H1 (cell line): ENCODE measurements at regions not wholly inside any gene's neighbourhood (a gene's known extent, or its start where the extent isn't known, plus 50 kb on each side); places are given as distances from the start of the nearest gene placed in this dataset.

Experiments
- CTCF ChIA-PET: fragments of 300-600 bp; sonication (Branson Sonifier 250); formaldehyde crosslinking; loops from one replicate; lab custom pipeline; 2021; ENCODE audit not compliant: partially characterized antibody; lab: Charles Lee
- POLR2A ChIA-PET: fragments of 300-600 bp; sonication (Branson Sonifier 250); formaldehyde crosslinking; loops from one replicate; lab custom pipeline; 2021; ENCODE audit warnings: inconsistent platforms; ENCODE audit not compliant: partially characterized antibody; lab: Charles Lee
- DNase-seq, 2 experiments: peaks; one replicate each; pipeline versions ENCODE4 v3.0.0 to v3.0.0-alpha.2; 2010 to 2022; ENCODE audit warnings: low spot score in 2 of 2, low read depth in 1 of 2, mixed read lengths in 1 of 2
- FAIRE-seq: peaks from 2 replicates; lab custom pipeline; 2011; peaks lifted over from hg19 to GRCh38; lab: Jason Lieb, UNC
- H2AFZ ChIP-seq: 2 replicates; pipeline ENCODE4 v1.8.1; 2012; ENCODE audit warnings: low read length, inconsistent platforms
- H2AK5ac ChIP-seq: 2 replicates; pipeline ENCODE4 v1.6.1; 2013; ENCODE audit warnings: low read depth, low read length
- H2BK120ac ChIP-seq: replicated peaks from 2 replicates; pipeline ENCODE3; 2013; ENCODE audit warnings: low read depth, low read length, inconsistent platforms
- H2BK12ac ChIP-seq: 2 replicates; pipeline ENCODE4 v1.6.1; 2013; ENCODE audit warnings: low read depth, low read length
- H2BK15ac ChIP-seq: 2 replicates; pipeline ENCODE4 v1.6.1; 2013; ENCODE audit warnings: low read length
- H2BK20ac ChIP-seq: 2 replicates; pipeline ENCODE4 v1.6.1; 2013; ENCODE audit warnings: low read length
- H2BK5ac ChIP-seq: 2 replicates; pipeline ENCODE4 v1.6.1; 2013; ENCODE audit warnings: low read depth, low read length
- H3K14ac ChIP-seq: 2 replicates; pipeline ENCODE4 v1.6.1; 2013; ENCODE audit warnings: inconsistent platforms; ENCODE audit not compliant: insufficient read length
- H3K18ac ChIP-seq: 2 replicates; pipeline ENCODE4 v1.6.1; 2013; ENCODE audit warnings: low read length; ENCODE audit errors: extremely low read depth
- H3K23ac ChIP-seq: 2 replicates; pipeline ENCODE4 v1.6.1; 2013; ENCODE audit warnings: inconsistent platforms; ENCODE audit not compliant: insufficient read length
- H3K23me2 ChIP-seq: 2 replicates; pipeline ENCODE4 v1.6.1; 2013; ENCODE audit warnings: low read depth, low read length
- H3K27ac ChIP-seq: 2 replicates; pipeline ENCODE4 v1.6.1; 2011; ENCODE audit warnings: low read depth, low read length, inconsistent platforms
- H3K27me3 ChIP-seq, 4 experiments: replicated peaks in 1 of 4; 1 replicate in 1 of 4; 2 replicates in 3 of 4; pipeline versions ENCODE4 v1.6.1 to v1.8.1; 2011 to 2013; ENCODE audit warnings: low read length in 3 of 4, mild to moderate bottlenecking in 3 of 4, inconsistent platforms in 2 of 4, mixed read lengths in 2 of 4, moderate library complexity in 1 of 4; ENCODE audit not compliant: control insufficient read depth in 3 of 4, insufficient read depth in 3 of 4; ENCODE audit errors: extremely low read depth in 1 of 4
- H3K36me3 ChIP-seq, 4 experiments: 2 replicates each; pipeline versions ENCODE4 v1.6.1 to v1.8.1; 2011 to 2013; ENCODE audit warnings: mild to moderate bottlenecking in 4 of 4, low read length in 3 of 4, moderate library complexity in 2 of 4, control low read depth in 1 of 4, inconsistent platforms in 1 of 4; ENCODE audit not compliant: insufficient read depth in 4 of 4, control insufficient read depth in 2 of 4
- H3K4ac ChIP-seq: replicated peaks from 2 replicates; pipeline ENCODE3; 2013; ENCODE audit warnings: low read length, low read depth, mixed read lengths, inconsistent platforms; ENCODE audit not compliant: insufficient read length
- H3K4me1 ChIP-seq, 4 experiments: replicated peaks in 1 of 4; 1 replicate in 1 of 4; 2 replicates in 3 of 4; pipeline versions ENCODE4 v1.6.1 to v1.8.1; 2011 to 2013; ENCODE audit warnings: low read length in 3 of 4, inconsistent platforms in 2 of 4, mixed read lengths in 1 of 4; ENCODE audit not compliant: insufficient read depth in 4 of 4, control insufficient read depth in 3 of 4
- H3K4me2 ChIP-seq, 2 experiments: 2 replicates each; pipeline versions ENCODE4 v1.6.1 to v1.8.1; 2011 to 2013; ENCODE audit warnings: low read depth in 2 of 2, low read length in 2 of 2, control low read depth in 1 of 2, inconsistent platforms in 1 of 2, mild to moderate bottlenecking in 1 of 2; ENCODE audit not compliant: insufficient read depth in 1 of 2
- H3K4me3 ChIP-seq, 4 experiments: fragments of 200-600, 300-600 bp in 1 of 4; sonication (generic), shearing (Covaris generic), sonication (Bioruptor Twin) in 1 of 4; 2 replicates each; pipeline versions ENCODE4 v1.5.1 to v1.8.1; 2011 to 2016; ENCODE audit warnings: low read length in 4 of 4, low read depth in 3 of 4, control low read depth in 2 of 4, inconsistent platforms in 2 of 4, mild to moderate bottlenecking in 2 of 4, mixed read lengths in 1 of 4, moderate library complexity in 1 of 4; ENCODE audit not compliant: insufficient read depth in 2 of 4; ENCODE audit errors: extremely low read depth in 1 of 4
- H3K56ac ChIP-seq: replicated peaks from 2 replicates; pipeline ENCODE3; 2013; ENCODE audit warnings: low read depth, mild to moderate bottlenecking, mixed read lengths, low read length, inconsistent platforms; ENCODE audit not compliant: insufficient read length
- H3K79me1 ChIP-seq: 2 replicates; pipeline ENCODE4 v1.6.1; 2013; ENCODE audit warnings: low read depth, low read length, control low read depth
- H3K79me2 ChIP-seq, 2 experiments: 2 replicates each; pipeline versions ENCODE4 v1.6.1 to v1.8.1; 2012 to 2013; ENCODE audit warnings: low read length in 2 of 2, mild to moderate bottlenecking in 2 of 2, inconsistent platforms in 1 of 2; ENCODE audit not compliant: insufficient read depth in 2 of 2, control insufficient read depth in 1 of 2
- H3K9ac ChIP-seq, 4 experiments: replicated peaks in 1 of 4; 1 replicate in 1 of 4; 2 replicates in 3 of 4; pipeline versions ENCODE4 v1.6.1 to v1.8.1; 2011 to 2013; ENCODE audit warnings: low read depth in 3 of 4, low read length in 3 of 4, control low read depth in 2 of 4, mild to moderate bottlenecking in 2 of 4, moderate library complexity in 2 of 4, inconsistent platforms in 1 of 4; ENCODE audit errors: extremely low read depth in 1 of 4
- H3K9me3 ChIP-seq, 2 experiments: 2 replicates each; pipeline versions ENCODE4 v1.6.1 to v1.8.1; 2012 to 2013; ENCODE audit warnings: mild to moderate bottlenecking in 2 of 2, moderate library complexity in 2 of 2, control low read depth in 1 of 2, inconsistent platforms in 1 of 2, low read depth in 1 of 2, low read length in 1 of 2, mixed read lengths in 1 of 2; ENCODE audit not compliant: insufficient read depth in 2 of 2
- H4K20me1 ChIP-seq, 2 experiments: replicated peaks in 1 of 2; 2 replicates each; pipeline versions ENCODE3 to v1.8.1; 2011 to 2013; ENCODE audit warnings: inconsistent platforms in 2 of 2, low read length in 2 of 2, mild to moderate bottlenecking in 1 of 2; ENCODE audit not compliant: insufficient read depth in 2 of 2, control insufficient read depth in 1 of 2
- H4K5ac ChIP-seq: 2 replicates; pipeline ENCODE4 v1.6.1; 2013; ENCODE audit warnings: low read length, low read depth, mixed read lengths, inconsistent platforms; ENCODE audit not compliant: insufficient read length
- H4K8ac ChIP-seq: 2 replicates; pipeline ENCODE4 v1.8.0; 2013; ENCODE audit warnings: mild to moderate bottlenecking, moderate library complexity, low read length, inconsistent platforms; ENCODE audit not compliant: insufficient read depth; ENCODE audit errors: extremely low read depth
- H4K91ac ChIP-seq: replicated peaks from 2 replicates; pipeline ENCODE3; 2013; ENCODE audit warnings: low read length, mixed read lengths, inconsistent platforms; ENCODE audit not compliant: insufficient read length
- BACH1 ChIP-seq: IDR thresholded peaks from 2 replicates; pipeline ENCODE4 v1.6.1; 2012; ENCODE audit warnings: low read length, improper control_type of control experiment
- CREB1 ChIP-seq: IDR thresholded peaks from 2 replicates; pipeline ENCODE4 v1.6.1; 2012; ENCODE audit warnings: inconsistent platforms
- CTBP2 ChIP-seq: IDR thresholded peaks from 2 replicates; pipeline ENCODE4 v1.7.0; 2011; ENCODE audit warnings: borderline replicate concordance, mild to moderate bottlenecking, moderate library complexity, mixed read lengths, low read length; ENCODE audit not compliant: insufficient read depth, insufficient read length
- EP300 ChIP-seq, 2 experiments: IDR thresholded peaks; 1 replicate in 1 of 2; 2 replicates in 1 of 2; pipeline ENCODE4 v1.6.1; 2011 to 2012; ENCODE audit warnings: low read depth in 2 of 2, low read length in 2 of 2, mild to moderate bottlenecking in 2 of 2, borderline replicate concordance in 1 of 2, inconsistent platforms in 1 of 2, moderate library complexity in 1 of 2
- POLR2A ChIP-seq, 2 experiments: IDR thresholded peaks; 1 replicate in 1 of 2; 2 replicates in 1 of 2; pipeline ENCODE4 v1.6.1; 2011; ENCODE audit warnings: low read depth in 2 of 2, low read length in 2 of 2, mild to moderate bottlenecking in 2 of 2; ENCODE audit errors: control extremely low read depth in 1 of 2
- POLR2AphosphoS5 ChIP-seq: IDR thresholded peaks from 2 replicates; pipeline ENCODE4 v1.6.1; 2011; ENCODE audit warnings: low read depth, low read length
- POU5F1 ChIP-seq: IDR thresholded peaks from 2 replicates; pipeline ENCODE4 v1.6.1; 2011; ENCODE audit warnings: low read depth, mild to moderate bottlenecking, low read length, moderate library complexity
- SAP30 ChIP-seq: fragments of 300-600 bp; sonication (generic); IDR thresholded peaks from 2 replicates; pipeline ENCODE4 v1.7.1; 2012; ENCODE audit warnings: low read length, moderate library complexity, mild to moderate bottlenecking, inconsistent platforms; ENCODE audit not compliant: insufficient read depth, insufficient replicate concordance
- SIRT6 ChIP-seq: IDR thresholded peaks from one replicate; pipeline ENCODE4 v1.7.1; 2012; ENCODE audit warnings: low read length, inconsistent platforms
- SP2 ChIP-seq: IDR thresholded peaks from 2 replicates; pipeline ENCODE4 v1.6.1; 2012; ENCODE audit warnings: mild to moderate bottlenecking, low read length, inconsistent platforms
- SUZ12 ChIP-seq: fragments of 200-600 bp; sonication (generic); IDR thresholded peaks from 2 replicates; pipeline ENCODE4 v1.6.1; 2012; ENCODE audit warnings: mild to moderate bottlenecking, inconsistent platforms, low read length, moderate library complexity, mixed read lengths
- TCF12 ChIP-seq: IDR thresholded peaks from 2 replicates; pipeline ENCODE4 v1.6.1; 2011; ENCODE audit warnings: low read depth, mild to moderate bottlenecking, low read length
- WGBS, 2 experiments: shearing (Covaris generic) in 1 of 2; methylation state at CpG; one replicate each; pipeline versions ENCODE4 v1.1.6 to v1.1.7; 2013 to 2015; ENCODE audit warnings: low lambda C conversion rate in 2 of 2, mixed read lengths in 2 of 2, inconsistent platforms in 1 of 2, low coverage in 1 of 2, missing lambda C conversion rate in 1 of 2; ENCODE audit not compliant: insufficient replicate concordance in 2 of 2, insufficient coverage in 1 of 2, insufficient read length in 1 of 2; ENCODE audit errors: extremely low coverage in 1 of 2, missing lambda C conversion rate in 1 of 2; 5-methylcytosine and 5-hydroxymethylcytosine counted together
- TF ChIP-seq, protein P1 (sequence below): IDR thresholded peaks from 2 replicates; pipeline ENCODE4 v1.6.1; 2011; ENCODE audit warnings: low read depth, mild to moderate bottlenecking, low read length; ENCODE audit not compliant: insufficient read depth
- TF ChIP-seq, protein P2 (sequence below): IDR thresholded peaks from 2 replicates; pipeline ENCODE4 v1.6.1; 2012; ENCODE audit warnings: low read length, inconsistent platforms

GRCh38 chr6:105678516-105678915, 275.6 kb upstream of the PREP start:
- Histone ChIP-seq H3K9ac (no peak overlapping the region), H4K91ac (no peak overlapping the region), H3K23ac (no peak overlapping the region), H3K27ac (no peak overlapping the region), H3K23me2 (no peaks in the 10 kb centered on the region), H2BK15ac (no peak overlapping the region), H3K4me2 (no peak overlapping the region), H2BK5ac (no peak overlapping the region), H2BK20ac (no peak overlapping the region), H4K8ac (no peak overlapping the region), H3K36me3 (no peaks in the 10 kb centered on the region), H3K4me3 (no peak overlapping the region), H3K14ac (no peak overlapping the region), H2BK12ac (no peak overlapping the region), H3K79me1 (no peaks in the 10 kb centered on the region), H3K27me3 (no peaks in the 10 kb centered on the region), H3K4me1 (no peaks in the 10 kb centered on the region), H2BK120ac (no peak overlapping the region), H2AK5ac (no peak overlapping the region), H3K56ac (no peak overlapping the region), H3K9me3 (no peaks in the 10 kb centered on the region; a peak in 1 of 4 replicates), H3K4ac (no peak overlapping the region), H2AFZ (no peak overlapping the region), H3K18ac (no peak overlapping the region), H3K79me2 (no peaks in the 10 kb centered on the region), H4K5ac (no peak overlapping the region), H4K20me1 (no peaks in the 10 kb centered on the region)
- FAIRE-seq (no peak), DNase-seq (no peak)
- WGBS, 2 experiments: 96% methylated on average over 1 of the region's 1 CpG; no CpG with 5 or more reads in 1 of the 2 experiments
- ChIA-PET POLR2A (no interaction called here), CTCF (no interaction called here)
- TF ChIP-seq CREB1 (no peak), BACH1 (no peak), TCF12 (no peak), SAP30 (no peak), SIRT6 (no peak), POU5F1 (no peak), POLR2AphosphoS5 (no peak), SUZ12 (no peak), CTBP2 (no peak), SP2 (no peak), EP300 (IDR thresholded peaks at IDR 0.05; ENCODE audit: borderline replicate concordance in 1 of 2, low read depth in 2 of 2, low read length in 2 of 2) (no peak), POLR2A (IDR thresholded peaks at IDR 0.05; ENCODE audit: control extremely low read depth in 1 of 2, low read depth in 2 of 2, low read length in 2 of 2) (no peak)
- TF ChIP-seq, protein P1, sequence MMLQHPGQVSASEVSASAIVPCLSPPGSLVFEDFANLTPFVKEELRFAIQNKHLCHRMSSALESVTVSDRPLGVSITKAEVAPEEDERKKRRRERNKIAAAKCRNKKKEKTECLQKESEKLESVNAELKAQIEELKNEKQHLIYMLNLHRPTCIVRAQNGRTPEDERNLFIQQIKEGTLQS: no peak
- TF ChIP-seq, protein P2, sequence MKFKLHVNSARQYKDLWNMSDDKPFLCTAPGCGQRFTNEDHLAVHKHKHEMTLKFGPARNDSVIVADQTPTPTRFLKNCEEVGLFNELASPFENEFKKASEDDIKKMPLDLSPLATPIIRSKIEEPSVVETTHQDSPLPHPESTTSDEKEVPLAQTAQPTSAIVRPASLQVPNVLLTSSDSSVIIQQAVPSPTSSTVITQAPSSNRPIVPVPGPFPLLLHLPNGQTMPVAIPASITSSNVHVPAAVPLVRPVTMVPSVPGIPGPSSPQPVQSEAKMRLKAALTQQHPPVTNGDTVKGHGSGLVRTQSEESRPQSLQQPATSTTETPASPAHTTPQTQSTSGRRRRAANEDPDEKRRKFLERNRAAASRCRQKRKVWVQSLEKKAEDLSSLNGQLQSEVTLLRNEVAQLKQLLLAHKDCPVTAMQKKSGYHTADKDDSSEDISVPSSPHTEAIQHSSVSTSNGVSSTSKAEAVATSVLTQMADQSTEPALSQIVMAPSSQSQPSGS: no peak
